Prostate gland (tissue), 2 donors: ENCODE measurements at regions not wholly inside any gene's neighbourhood (a gene's known extent, or its start where the extent isn't known, plus 50 kb on each side); places are given as distances from the start of the nearest gene placed in this dataset.

Experiments used
- DNase-seq: peaks from one replicate; pipeline ENCODE4 v3.0.0-alpha.2; 2019; ENCODE audit warnings: low spot score
- H3K27ac ChIP-seq, 2 donors: fragments of 200-600 bp; sonication (generic); 2 replicates each; pipeline ENCODE4 v1.5.1; 2017 to 2019
- H3K27me3 ChIP-seq: fragments of 200-600 bp; sonication (generic); replicated peaks from 2 replicates; pipeline ENCODE4 v1.5.1; 2019; ENCODE audit not compliant: insufficient read depth
- H3K36me3 ChIP-seq, 2 donors: fragments of 200-600 bp; sonication (generic); 1 replicate in 1 of 2; 2 replicates in 1 of 2; pipeline versions ENCODE4 v1.5.1 to v1.8.1; 2017 to 2019
- H3K4me1 ChIP-seq: fragments of 200-600 bp; sonication (generic); replicated peaks from 2 replicates; pipeline ENCODE4 v1.5.1; 2019
- H3K4me3 ChIP-seq, 2 donors: fragments of 200-600 bp; sonication (generic); 2 replicates each; pipeline ENCODE4 v1.5.1; 2017 to 2019
- H3K9me3 ChIP-seq: fragments of 200-600 bp; sonication (generic); 2 replicates; pipeline ENCODE4 v1.5.1; 2017
- POLR2A ChIP-seq: fragments of 450-650 bp; IDR thresholded peaks from one replicate; pipeline ENCODE4 v1.6.1; 2016; ENCODE audit warnings: antibody characterized with exemption, mild to moderate bottlenecking
- POLR2AphosphoS5 ChIP-seq: sonication (generic); formaldehyde crosslinking; IDR thresholded peaks from one replicate; pipeline ENCODE4 v1.6.1; 2017; ENCODE audit warnings: antibody characterized with exemption
- WGBS: methylation state at CpG from one replicate; pipeline ENCODE4 v1.1.5; 2018; 5-methylcytosine and 5-hydroxymethylcytosine counted together
- intact Hi-C: fragments of 100-400 bp; cut with DNase I; formaldehyde crosslinking; loops from one replicate; pipeline ENCODE4 v1.14.2; 2022
- TF ChIP-seq, protein P1 (sequence below), 4 experiments: fragments of 200-600 bp in 2 of 4; fragments of 450-650 bp in 2 of 4; sonication (generic) in 2 of 4; IDR thresholded peaks; 1 replicate in 3 of 4; 2 replicates in 1 of 4; pipeline ENCODE4 v1.5.1; 2016 to 2019; ENCODE audit warnings: antibody characterized with exemption in 4 of 4, mild to moderate bottlenecking in 2 of 4, moderate library complexity in 2 of 4

DNA sequence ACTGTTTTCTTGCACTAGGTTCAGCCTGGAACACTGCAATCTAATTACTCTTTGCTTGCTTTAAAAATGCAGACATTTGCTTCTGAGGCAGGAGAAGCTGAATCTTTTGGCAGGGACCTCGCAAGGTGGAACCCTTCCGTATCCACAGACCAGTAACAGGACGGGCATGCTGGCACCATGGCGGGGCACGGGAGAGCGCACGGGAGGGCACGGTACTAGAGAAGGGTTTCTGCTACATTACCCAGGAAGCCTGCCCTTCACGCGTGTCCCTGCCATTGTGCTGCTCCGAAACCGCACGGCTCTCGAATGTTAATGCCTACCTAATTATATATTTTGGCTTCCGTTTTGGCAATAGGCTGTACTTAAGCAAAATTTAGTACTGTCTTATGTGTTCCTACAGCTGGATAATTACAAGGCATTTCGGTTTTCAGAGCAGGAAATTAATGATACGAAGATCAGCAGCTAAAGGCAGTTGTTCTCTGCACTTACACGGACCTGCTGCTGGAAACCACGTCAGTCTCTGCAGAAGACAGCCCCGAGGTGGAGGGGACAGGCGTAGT is 430.4 kb downstream of the IRS2 start:
- WGBS, result 91% methylated on average over 21 of the region's 21 CpGs
- Histone ChIP-seq H3K4me3 (no peak overlapping the region), H3K27ac (no peak overlapping the region), H3K4me1 (no peaks in the 10 kb centered on the region), H3K27me3 (no peaks in the 10 kb centered on the region), H3K36me3 (no peaks in the 10 kb centered on the region), H3K9me3 (no peaks in the 10 kb centered on the region)
- TF ChIP-seq, protein P1, sequence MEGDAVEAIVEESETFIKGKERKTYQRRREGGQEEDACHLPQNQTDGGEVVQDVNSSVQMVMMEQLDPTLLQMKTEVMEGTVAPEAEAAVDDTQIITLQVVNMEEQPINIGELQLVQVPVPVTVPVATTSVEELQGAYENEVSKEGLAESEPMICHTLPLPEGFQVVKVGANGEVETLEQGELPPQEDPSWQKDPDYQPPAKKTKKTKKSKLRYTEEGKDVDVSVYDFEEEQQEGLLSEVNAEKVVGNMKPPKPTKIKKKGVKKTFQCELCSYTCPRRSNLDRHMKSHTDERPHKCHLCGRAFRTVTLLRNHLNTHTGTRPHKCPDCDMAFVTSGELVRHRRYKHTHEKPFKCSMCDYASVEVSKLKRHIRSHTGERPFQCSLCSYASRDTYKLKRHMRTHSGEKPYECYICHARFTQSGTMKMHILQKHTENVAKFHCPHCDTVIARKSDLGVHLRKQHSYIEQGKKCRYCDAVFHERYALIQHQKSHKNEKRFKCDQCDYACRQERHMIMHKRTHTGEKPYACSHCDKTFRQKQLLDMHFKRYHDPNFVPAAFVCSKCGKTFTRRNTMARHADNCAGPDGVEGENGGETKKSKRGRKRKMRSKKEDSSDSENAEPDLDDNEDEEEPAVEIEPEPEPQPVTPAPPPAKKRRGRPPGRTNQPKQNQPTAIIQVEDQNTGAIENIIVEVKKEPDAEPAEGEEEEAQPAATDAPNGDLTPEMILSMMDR (IDR thresholded peaks at IDR 0.05), result no peak
- TF ChIP-seq POLR2A (no peak), POLR2AphosphoS5 (no peak)
- no peak for DNase-seq
- intact Hi-C loops, result no loop called here

DNA sequence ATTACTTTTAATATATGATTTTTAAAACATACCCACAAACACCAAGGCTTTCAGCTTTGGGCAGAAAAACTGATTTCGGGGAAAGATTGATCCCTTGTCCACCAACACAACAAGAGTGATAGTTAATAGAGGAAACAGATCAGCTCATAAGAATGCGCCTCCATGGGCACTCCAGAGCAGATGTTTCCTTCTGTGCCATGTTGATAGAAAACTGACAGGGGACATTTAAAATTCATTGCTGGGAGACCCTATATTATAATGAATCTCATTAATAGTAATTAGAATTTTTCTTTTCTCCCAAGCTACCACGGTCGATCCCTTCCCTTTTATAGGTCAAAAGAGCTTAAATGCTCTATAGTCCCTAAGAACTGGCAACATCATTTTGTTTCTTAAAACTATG is 431.2 kb downstream of the IRS2 start:
- WGBS, result 81% methylated on average over 4 of the region's 4 CpGs
- intact Hi-C loops, result no loop called here
- no peaks in the 10 kb centered on the region for H3K4me1 ChIP-seq
- no peak overlapping the region for H3K27ac ChIP-seq
- H3K4me3 ChIP-seq, result no peak overlapping the region
- H3K36me3 ChIP-seq, result no peaks in the 10 kb centered on the region
- DNase-seq, result no peak
- no peak for TF ChIP-seq POLR2A
- no peak for TF ChIP-seq POLR2AphosphoS5
- TF ChIP-seq, protein P1 (IDR thresholded peaks at IDR 0.05), result no peak
- no peaks in the 10 kb centered on the region for H3K27me3 ChIP-seq
- no peaks in the 10 kb centered on the region for H3K9me3 ChIP-seq

DNA sequence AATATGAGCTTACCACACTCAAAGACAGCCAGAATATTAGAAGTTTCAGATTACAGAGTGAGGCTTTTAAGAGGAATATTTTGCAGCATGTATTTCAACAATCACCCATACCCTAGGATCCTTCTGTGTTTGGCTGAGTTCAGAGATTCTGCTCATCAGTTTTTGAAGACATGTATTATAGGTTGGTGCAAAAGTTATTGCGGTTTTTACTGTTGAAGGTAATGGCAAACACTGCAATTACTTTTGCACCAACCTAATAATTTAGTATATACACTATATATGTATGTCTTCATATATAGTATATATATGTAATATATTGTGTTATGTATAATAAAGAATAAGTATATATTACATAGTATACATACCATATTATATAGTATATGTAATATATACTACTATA is 435.1 kb downstream of the IRS2 start:
- intact Hi-C loops, result no loop called here
- TF ChIP-seq POLR2A (no peak), POLR2AphosphoS5 (no peak)
- TF ChIP-seq, protein P1 (IDR thresholded peaks at IDR 0.05), result no peak
- Histone ChIP-seq H3K27me3 (no peaks in the 10 kb centered on the region), H3K9me3 (no peaks in the 10 kb centered on the region), H3K27ac (no peak overlapping the region), H3K4me1 (no peaks in the 10 kb centered on the region), H3K4me3 (no peak overlapping the region), H3K36me3 (no peaks in the 10 kb centered on the region)
- 83% methylated on average over 1 of the region's 1 CpG for WGBS
- DNase-seq, result no peak

DNA sequence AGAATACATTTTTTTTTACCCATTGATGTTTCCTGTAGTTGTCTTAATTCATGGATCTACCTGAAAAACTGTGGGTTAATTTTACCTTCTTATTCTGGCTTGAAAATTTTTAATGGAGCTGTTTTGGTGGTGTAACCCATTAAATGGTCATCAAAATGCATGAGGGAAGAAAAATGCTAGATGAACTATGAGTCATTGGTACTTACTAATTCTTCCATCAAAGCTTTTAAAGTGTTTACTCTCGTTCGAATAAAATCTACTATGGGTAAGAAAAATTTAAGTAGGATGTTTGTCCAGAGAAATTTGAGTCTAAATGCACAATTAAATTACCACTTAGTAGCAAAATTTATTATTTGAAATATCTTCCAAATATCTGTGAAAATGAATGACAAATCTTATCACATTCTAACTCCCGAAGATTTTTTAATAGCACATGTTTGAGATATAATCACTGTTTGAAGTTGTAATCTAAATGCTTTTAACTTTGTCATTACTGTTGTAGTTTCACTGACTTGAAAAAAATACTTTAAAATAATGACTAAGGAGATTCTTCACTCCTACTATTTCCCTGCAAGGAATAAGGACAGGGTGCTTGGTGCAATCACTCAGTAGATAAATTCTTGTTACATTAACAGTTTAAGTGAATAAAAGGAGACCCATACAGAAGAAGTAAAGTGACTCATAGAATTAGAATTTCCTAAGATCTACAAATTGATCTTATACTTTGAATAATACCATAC is 437.7 kb downstream of the IRS2 start:
- Histone ChIP-seq H3K27me3 (no peaks in the 10 kb centered on the region), H3K27ac (no peak overlapping the region), H3K36me3 (no peaks in the 10 kb centered on the region), H3K4me1 (no peaks in the 10 kb centered on the region), H3K4me3 (no peak overlapping the region), H3K9me3 (no peaks in the 10 kb centered on the region)
- 16% methylated on average over 3 of the region's 3 CpGs for WGBS
- DNase-seq, result no peak
- intact Hi-C loops, result no loop called here
- TF ChIP-seq, protein P1 (IDR thresholded peaks at IDR 0.05), result no peak
- TF ChIP-seq POLR2A (no peak), POLR2AphosphoS5 (no peak)

DNA sequence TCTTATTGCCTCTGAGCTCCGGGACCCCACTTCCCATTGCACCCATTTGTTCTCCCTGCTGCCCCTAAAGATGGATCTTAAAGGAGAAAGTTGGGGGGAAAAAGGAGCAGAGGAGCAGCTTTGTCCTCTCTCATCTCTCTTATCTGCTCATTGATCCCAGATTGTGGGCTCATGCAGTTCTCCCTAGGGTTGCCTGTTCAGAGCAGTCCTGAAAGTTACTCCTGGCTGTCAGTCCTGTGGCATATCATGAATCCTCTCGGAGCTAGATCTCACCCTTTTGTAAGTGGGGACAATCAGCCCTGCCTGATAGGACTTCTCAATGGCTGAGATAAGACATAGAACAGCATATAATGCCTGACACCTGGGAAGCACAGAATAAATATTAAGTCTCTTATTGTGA is 440.3 kb downstream of the IRS2 start:
- H3K9me3 ChIP-seq, result no peaks in the 10 kb centered on the region
- H3K36me3 ChIP-seq, result no peaks in the 10 kb centered on the region
- intact Hi-C loops, result no loop called here
- no peaks in the 10 kb centered on the region for H3K4me1 ChIP-seq
- DNase-seq, result no peak
- no peak overlapping the region for H3K27ac ChIP-seq
- no peak for TF ChIP-seq POLR2AphosphoS5
- TF ChIP-seq, protein P1 (IDR thresholded peaks at IDR 0.05), result no peak
- no peak for TF ChIP-seq POLR2A
- no peak overlapping the region for H3K4me3 ChIP-seq
- H3K27me3 ChIP-seq, result no peaks in the 10 kb centered on the region
- WGBS, result 79% methylated on average over 2 of the region's 2 CpGs
